ENCODE measurements at regions not wholly inside any gene's neighbourhood (a gene's known extent, or its start where the extent isn't known, plus 50 kb on each side); places are given as distances from the start of the nearest gene placed in this dataset.

DNA sequence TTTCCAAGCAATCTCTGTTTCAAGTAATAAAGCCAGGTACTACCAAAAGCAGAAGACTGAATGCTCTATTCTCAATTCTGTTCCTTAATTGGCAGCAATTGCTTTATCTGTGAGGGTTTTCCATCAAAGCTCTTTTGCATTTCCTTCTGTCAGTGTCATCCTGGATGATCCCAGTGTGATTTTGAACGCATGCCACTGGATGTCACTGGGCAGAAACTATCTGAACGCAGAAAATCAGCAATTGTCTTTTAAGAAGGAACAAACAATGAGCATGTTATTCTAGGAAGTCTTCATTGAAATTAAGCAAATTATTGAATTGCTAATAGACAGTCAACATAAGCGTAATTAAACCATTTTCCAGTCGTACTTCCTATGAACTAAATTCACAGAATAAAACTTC lies 259.0 kb upstream of the REG3G start:
- TF ChIP-seq POLR2A (IDR thresholded peaks at IDR 0.05): no peak
- TF ChIP-seq, protein P1, sequence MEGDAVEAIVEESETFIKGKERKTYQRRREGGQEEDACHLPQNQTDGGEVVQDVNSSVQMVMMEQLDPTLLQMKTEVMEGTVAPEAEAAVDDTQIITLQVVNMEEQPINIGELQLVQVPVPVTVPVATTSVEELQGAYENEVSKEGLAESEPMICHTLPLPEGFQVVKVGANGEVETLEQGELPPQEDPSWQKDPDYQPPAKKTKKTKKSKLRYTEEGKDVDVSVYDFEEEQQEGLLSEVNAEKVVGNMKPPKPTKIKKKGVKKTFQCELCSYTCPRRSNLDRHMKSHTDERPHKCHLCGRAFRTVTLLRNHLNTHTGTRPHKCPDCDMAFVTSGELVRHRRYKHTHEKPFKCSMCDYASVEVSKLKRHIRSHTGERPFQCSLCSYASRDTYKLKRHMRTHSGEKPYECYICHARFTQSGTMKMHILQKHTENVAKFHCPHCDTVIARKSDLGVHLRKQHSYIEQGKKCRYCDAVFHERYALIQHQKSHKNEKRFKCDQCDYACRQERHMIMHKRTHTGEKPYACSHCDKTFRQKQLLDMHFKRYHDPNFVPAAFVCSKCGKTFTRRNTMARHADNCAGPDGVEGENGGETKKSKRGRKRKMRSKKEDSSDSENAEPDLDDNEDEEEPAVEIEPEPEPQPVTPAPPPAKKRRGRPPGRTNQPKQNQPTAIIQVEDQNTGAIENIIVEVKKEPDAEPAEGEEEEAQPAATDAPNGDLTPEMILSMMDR (IDR thresholded peaks at IDR 0.05 in 4 of 5, conservative IDR thresholded peaks at IDR 0.05 in 1 of 5): no peak
